ENCODE measurements at regions not wholly inside any gene's neighbourhood (a gene's known extent, or its start where the extent isn't known, plus 50 kb on each side); places are given as distances from the start of the nearest gene placed in this dataset.

DNA sequence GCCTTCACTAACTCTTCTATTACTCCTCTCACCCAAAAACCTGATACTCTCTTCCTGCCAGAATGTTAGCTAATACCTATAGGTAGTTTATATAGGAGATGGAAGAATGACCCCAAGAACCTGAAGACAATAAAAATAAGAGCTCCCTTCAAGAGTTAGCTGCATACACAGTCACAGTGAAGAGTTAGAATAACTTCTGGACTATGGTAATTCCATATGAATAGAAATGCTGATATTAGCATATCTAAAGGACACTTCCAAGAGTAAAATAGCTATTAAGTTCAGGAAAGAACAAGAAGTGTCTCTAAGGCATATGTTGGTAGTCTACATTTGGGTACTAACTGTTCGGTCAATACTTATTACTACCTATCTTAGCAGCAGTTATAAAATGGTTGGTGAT, 134.2 kb downstream of the VGLL3 start:
- no peaks in the 10 kb centered on the region for H3K79me2 ChIP-seq (ENCODE audit: insufficient read depth, low read length)
- H3K9ac ChIP-seq (ENCODE audit: low read length), result no peak overlapping the region
- H3K27ac ChIP-seq (ENCODE audit: low read depth, low read length), result no peak overlapping the region
- H3K36me3 ChIP-seq (ENCODE audit: low read length), result no peaks in the 10 kb centered on the region
- no peaks in the 10 kb centered on the region for H3K9me2 ChIP-seq (replicated peaks; ENCODE audit: insufficient read depth, low read length)
- no peak overlapping the region for H2AFZ ChIP-seq (ENCODE audit: low read depth, low read length, severe bottlenecking)
- no peaks in the 10 kb centered on the region for H3K9me3 ChIP-seq (ENCODE audit: insufficient read depth, low read length)
- no peaks in the 10 kb centered on the region for H4K20me1 ChIP-seq (ENCODE audit: low read depth, low read length)
- TF ChIP-seq EZH2phosphoT487 (conservative IDR thresholded peaks at IDR 0.05; ENCODE audit: low read length), result no peak
- TF ChIP-seq, protein P1, sequence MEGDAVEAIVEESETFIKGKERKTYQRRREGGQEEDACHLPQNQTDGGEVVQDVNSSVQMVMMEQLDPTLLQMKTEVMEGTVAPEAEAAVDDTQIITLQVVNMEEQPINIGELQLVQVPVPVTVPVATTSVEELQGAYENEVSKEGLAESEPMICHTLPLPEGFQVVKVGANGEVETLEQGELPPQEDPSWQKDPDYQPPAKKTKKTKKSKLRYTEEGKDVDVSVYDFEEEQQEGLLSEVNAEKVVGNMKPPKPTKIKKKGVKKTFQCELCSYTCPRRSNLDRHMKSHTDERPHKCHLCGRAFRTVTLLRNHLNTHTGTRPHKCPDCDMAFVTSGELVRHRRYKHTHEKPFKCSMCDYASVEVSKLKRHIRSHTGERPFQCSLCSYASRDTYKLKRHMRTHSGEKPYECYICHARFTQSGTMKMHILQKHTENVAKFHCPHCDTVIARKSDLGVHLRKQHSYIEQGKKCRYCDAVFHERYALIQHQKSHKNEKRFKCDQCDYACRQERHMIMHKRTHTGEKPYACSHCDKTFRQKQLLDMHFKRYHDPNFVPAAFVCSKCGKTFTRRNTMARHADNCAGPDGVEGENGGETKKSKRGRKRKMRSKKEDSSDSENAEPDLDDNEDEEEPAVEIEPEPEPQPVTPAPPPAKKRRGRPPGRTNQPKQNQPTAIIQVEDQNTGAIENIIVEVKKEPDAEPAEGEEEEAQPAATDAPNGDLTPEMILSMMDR (IDR thresholded peaks at IDR 0.05; ENCODE audit: insufficient read depth, low read length, poor library complexity, severe bottlenecking), result no peak
- H3K4me2 ChIP-seq (ENCODE audit: low read depth, low read length, poor library complexity, severe bottlenecking), result no peak overlapping the region
- H3K27me3 ChIP-seq (ENCODE audit: low read length), result no peaks in the 10 kb centered on the region
- no peaks in the 10 kb centered on the region for H3F3A ChIP-seq (ENCODE audit: insufficient read depth)
- H3K4me3 ChIP-seq (ENCODE audit: insufficient read depth, low read length, poor library complexity, severe bottlenecking), result no peak overlapping the region

DNA sequence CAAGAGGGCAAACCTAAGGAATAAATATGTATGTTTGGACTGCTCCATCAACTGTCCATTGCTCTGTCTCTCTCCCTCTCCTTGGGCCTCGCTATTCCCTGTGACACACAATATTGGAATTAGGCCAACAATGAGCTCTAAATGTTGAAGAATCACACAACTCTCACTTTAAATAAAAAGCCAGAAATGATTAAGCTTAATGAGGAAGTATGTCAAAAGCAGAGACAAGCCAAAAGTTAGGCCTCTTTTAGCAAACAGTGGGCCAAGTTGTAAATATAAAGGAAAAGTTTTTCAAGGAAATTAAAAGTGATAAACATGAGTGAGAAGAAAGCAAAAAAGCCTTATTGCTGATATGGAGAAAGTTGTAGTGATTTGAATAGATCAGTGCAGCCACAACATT, 141.0 kb downstream of the VGLL3 start:
- Histone ChIP-seq H3K4me3 (ENCODE audit: insufficient read depth, low read length, poor library complexity, severe bottlenecking) (no peak overlapping the region), H3K27ac (ENCODE audit: low read depth, low read length) (no peak overlapping the region), H3K79me2 (ENCODE audit: insufficient read depth, low read length) (no peaks in the 10 kb centered on the region), H3K4me2 (ENCODE audit: low read depth, low read length, poor library complexity, severe bottlenecking) (no peak overlapping the region), H3K9me3 (ENCODE audit: insufficient read depth, low read length) (no peaks in the 10 kb centered on the region), H3K27me3 (ENCODE audit: low read length) (no peaks in the 10 kb centered on the region), H3K9me2 (replicated peaks; ENCODE audit: insufficient read depth, low read length) (no peaks in the 10 kb centered on the region), H4K20me1 (ENCODE audit: low read depth, low read length) (no peaks in the 10 kb centered on the region), H3K9ac (ENCODE audit: low read length) (no peak overlapping the region), H2AFZ (ENCODE audit: low read depth, low read length, severe bottlenecking) (no peak overlapping the region), H3F3A (ENCODE audit: insufficient read depth) (no peaks in the 10 kb centered on the region), H3K36me3 (ENCODE audit: low read length) (no peaks in the 10 kb centered on the region)
- TF ChIP-seq EZH2phosphoT487 (conservative IDR thresholded peaks at IDR 0.05; ENCODE audit: low read length), result no peak
- TF ChIP-seq, protein P1 (IDR thresholded peaks at IDR 0.05; ENCODE audit: insufficient read depth, low read length, poor library complexity, severe bottlenecking), result no peak

DNA sequence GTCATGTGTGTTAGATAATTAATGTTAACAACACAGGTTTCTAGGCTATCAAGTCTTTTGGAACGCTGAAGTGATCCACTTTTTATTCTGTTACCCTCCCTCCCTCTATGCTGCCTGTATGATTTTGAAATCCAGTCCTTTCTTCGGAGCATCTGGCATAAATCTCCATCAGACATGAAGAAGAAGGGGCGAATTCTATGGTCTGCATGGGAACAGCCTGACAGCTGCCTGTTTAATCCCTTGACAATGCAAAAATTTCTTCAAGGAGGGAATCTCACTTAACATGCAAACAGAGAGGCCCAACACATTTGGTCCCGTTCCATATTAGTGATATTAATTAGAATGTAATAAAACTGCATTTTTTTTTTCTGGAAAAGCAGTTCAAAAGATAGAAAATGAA, 145.2 kb downstream of the VGLL3 start:
- no peak overlapping the region for H3K9ac ChIP-seq (ENCODE audit: low read length)
- no peak overlapping the region for H3K4me3 ChIP-seq (ENCODE audit: insufficient read depth, low read length, poor library complexity, severe bottlenecking)
- H3K36me3 ChIP-seq (ENCODE audit: low read length), result no peaks in the 10 kb centered on the region
- no peaks in the 10 kb centered on the region for H3K9me3 ChIP-seq (ENCODE audit: insufficient read depth, low read length)
- H3K27me3 ChIP-seq (ENCODE audit: low read length), result no peaks in the 10 kb centered on the region
- no peak overlapping the region for H2AFZ ChIP-seq (ENCODE audit: low read depth, low read length, severe bottlenecking)
- no peak overlapping the region for H3K4me2 ChIP-seq (ENCODE audit: low read depth, low read length, poor library complexity, severe bottlenecking)
- TF ChIP-seq, protein P1 (IDR thresholded peaks at IDR 0.05; ENCODE audit: insufficient read depth, low read length, poor library complexity, severe bottlenecking), result no peak
- no peak for TF ChIP-seq EZH2phosphoT487 (conservative IDR thresholded peaks at IDR 0.05; ENCODE audit: low read length)
- H3K27ac ChIP-seq (ENCODE audit: low read depth, low read length), result no peak overlapping the region
- no peaks in the 10 kb centered on the region for H4K20me1 ChIP-seq (ENCODE audit: low read depth, low read length)
- no peaks in the 10 kb centered on the region for H3K79me2 ChIP-seq (ENCODE audit: insufficient read depth, low read length)
- no peaks in the 10 kb centered on the region for H3F3A ChIP-seq (ENCODE audit: insufficient read depth)
- no peaks in the 10 kb centered on the region for H3K9me2 ChIP-seq (replicated peaks; ENCODE audit: insufficient read depth, low read length)
